ENCODE measurements at regions not wholly inside any gene's neighbourhood (a gene's known extent, or its start where the extent isn't known, plus 50 kb on each side); places are given as distances from the start of the nearest gene placed in this dataset.

- no peak for TF ChIP-seq CTCF (IDR thresholded peaks at IDR 0.05; ENCODE audit: low read depth, low read length, missing input control)
- TF ChIP-seq REST (IDR thresholded peaks at IDR 0.05) = no peak
- TF ChIP-seq ZBTB33 (IDR thresholded peaks at IDR 0.05) = no peak
- TF ChIP-seq RAD21 (IDR thresholded peaks at IDR 0.05) = no peak
- no peak for TF ChIP-seq EGR1 (IDR thresholded peaks at IDR 0.05; ENCODE audit: low read depth in 2 of 2)
- no peak for TF ChIP-seq SP1 (IDR thresholded peaks at IDR 0.05)
Observed at GRCh38 chr3:110910346-110910955, 161.2 kb upstream of the NECTIN3 start.
